Stimulated activated CD4-positive, alpha-beta T cell treated with anti-CD3 and anti-CD28 coated beads, Interleukin-1b, Interleukin-23, amount 100 ng/mL, for 48 hours (primary cell): ENCODE measurements at regions not wholly inside any gene's neighbourhood (a gene's known extent, or its start where the extent isn't known, plus 50 kb on each side); places are given as distances from the start of the nearest gene placed in this dataset.
"Not testable (repeated sequence)": the region's sequence is repeated elsewhere in the genome, so short reads cannot be mapped to it uniquely, and the experiment has no call there.

Source experiments
- DNase-seq: peaks from one replicate; pipeline ENCODE4 v3.0.0-alpha.2; 2020

- DNase-seq = no peak
Observed at GRCh38 chr6:15922510-15923250, 206.2 kb upstream of the MYLIP start.

GRCh38 chr6:15921243-15921642, 207.6 kb upstream of the MYLIP start:
- no peak for DNase-seq

GRCh38 chr6:15916581-15916980, 212.3 kb upstream of the MYLIP start:
- DNase-seq = no peak

GRCh38 chr6:15915508-15916178, 213.2 kb upstream of the MYLIP start:
- DNase-seq = no peak

- peak; percentile 44 for DNase-seq
Observed at GRCh38 chr6:15914553-15914952, 214.3 kb upstream of the MYLIP start.

- DNase-seq = no peak
Observed at GRCh38 chr6:15913573-15913972, 215.3 kb upstream of the MYLIP start.

GRCh38 chr6:15912505-15913400, 216.1 kb upstream of the MYLIP start:
- no peak for DNase-seq

- peak; percentile 74 for DNase-seq
Observed at GRCh38 chr6:15911753-15912504, 217.0 kb upstream of the MYLIP start.

- no peak for DNase-seq
Observed at GRCh38 chr6:15909290-15910070, 219.4 kb upstream of the MYLIP start.

GRCh38 chr6:15908871-15909270, 220.0 kb upstream of the MYLIP start:
- DNase-seq = no peak

- no peak for DNase-seq
Observed at GRCh38 chr6:15907914-15908518, 220.9 kb upstream of the MYLIP start.

- not testable (repeated sequence) for DNase-seq
Observed at GRCh38 chr6:15907220-15907913, 221.5 kb upstream of the MYLIP start.

- no peak for DNase-seq
Observed at GRCh38 chr6:15906420-15907016, 222.4 kb upstream of the MYLIP start.

- DNase-seq = no peak
Observed at GRCh38 chr6:15905488-15906419, 223.1 kb upstream of the MYLIP start.

GRCh38 chr6:15904651-15905376, 224.1 kb upstream of the MYLIP start:
- DNase-seq = no peak

GRCh38 chr6:15901141-15902115, 227.5 kb upstream of the MYLIP start:
- DNase-seq = peak; percentile 54

- no peak for DNase-seq
Observed at GRCh38 chr6:15898693-15899092, 230.2 kb upstream of the MYLIP start.
